GM19372 (cell line): ENCODE measurements at regions not wholly inside any gene's neighbourhood (a gene's known extent, or its start where the extent isn't known, plus 50 kb on each side); places are given as distances from the start of the nearest gene placed in this dataset.

Experiments
- ATAC-seq: cut with Tn5 transposase; IDR thresholded peaks from one replicate; pipeline ENCODE4 v1.9.1; 2021; ENCODE audit warnings: mild to moderate bottlenecking, low read depth, moderate library complexity; ENCODE audit not compliant: unreplicated experiment

DNA sequence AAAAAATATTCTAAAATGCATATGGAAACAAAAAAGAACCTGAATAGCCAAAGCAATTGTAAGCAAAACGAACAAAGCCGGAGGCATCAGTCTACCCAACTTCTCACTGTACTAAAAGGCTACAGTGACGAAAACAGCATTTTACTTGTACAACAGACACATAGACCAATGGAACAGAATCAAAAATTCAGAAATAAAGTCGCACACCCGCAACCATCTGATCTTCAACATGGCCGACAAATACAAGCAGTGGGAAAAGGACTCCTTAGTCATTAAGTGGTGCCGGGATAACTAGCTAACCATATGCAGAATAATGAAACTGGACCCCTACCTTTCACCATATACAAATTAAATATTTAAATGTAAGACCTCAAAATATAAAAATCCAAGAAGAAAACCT, 203.9 kb upstream of the PPFIA2 start:
- no peak for ATAC-seq

DNA sequence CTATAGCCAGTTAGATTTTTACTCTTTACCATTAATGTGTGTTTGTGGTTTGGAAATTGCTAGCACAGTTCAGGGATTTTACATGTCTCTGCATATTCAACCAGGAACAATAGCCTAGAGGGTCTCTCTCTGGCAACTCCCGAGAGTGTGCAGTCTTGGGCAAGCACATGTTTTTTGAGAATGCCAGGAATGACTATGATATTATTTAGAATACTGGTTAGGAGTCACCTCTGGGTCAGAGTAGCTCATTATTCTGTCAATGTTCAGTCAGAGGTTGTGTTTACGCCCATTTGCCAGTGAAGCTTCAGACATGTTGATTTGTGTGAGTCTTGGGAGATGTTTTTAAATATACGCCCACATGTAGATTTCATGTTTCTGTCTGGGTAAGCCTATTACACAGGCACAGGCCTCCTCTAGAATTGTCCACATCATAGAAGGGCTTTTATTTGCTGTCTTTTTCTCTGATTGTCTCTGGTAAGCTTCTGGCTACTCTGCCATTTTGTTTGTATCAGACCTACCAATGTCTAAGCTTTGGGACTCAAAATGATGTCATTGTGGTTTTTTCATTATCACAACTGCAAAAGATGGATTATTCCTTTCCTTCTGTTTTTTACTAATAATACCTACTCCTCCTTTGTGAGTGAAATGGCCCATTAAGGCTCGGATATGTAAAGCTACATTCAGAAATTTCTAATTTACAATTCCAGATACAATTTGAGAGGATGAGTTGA, 203.1 kb upstream of the PPFIA2 start:
- ATAC-seq: no peak

DNA sequence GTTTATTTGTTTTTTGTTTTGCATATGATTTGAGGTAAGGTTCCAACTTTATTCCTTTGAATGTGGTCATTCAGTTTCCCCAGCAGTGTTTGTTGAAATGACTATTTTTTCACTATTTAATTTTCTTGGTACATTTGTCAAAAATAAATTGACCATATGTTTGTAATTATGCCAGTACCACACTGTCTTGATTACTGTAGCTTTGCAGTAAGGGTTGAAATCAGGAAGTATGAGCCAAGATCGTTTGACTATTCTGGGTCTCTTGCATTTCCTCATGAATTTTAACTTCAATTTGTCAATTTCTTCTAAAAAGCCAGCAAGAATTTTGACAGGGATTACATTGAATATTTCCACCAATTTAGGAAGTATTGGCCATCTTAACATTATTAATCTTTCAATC, 199.3 kb upstream of the PPFIA2 start:
- ATAC-seq: no peak

DNA sequence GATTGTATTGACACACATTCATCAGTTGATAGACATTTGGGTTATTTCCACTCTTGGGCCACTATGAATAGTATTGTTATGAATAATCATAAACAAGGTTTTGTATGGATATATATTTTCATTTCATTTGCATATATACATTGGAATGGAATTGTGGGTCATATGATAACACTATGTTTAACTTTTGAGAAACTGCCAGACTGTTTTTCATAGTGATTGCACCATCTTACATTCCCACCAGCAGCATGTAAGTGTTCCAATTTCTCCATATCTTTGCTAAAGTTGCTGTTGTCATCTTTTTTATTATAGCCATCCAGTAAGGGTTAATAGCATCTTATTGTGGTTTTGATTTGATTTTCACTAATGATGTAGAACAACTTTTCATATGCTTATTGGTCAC, 198.5 kb upstream of the PPFIA2 start:
- ATAC-seq: no peak

DNA sequence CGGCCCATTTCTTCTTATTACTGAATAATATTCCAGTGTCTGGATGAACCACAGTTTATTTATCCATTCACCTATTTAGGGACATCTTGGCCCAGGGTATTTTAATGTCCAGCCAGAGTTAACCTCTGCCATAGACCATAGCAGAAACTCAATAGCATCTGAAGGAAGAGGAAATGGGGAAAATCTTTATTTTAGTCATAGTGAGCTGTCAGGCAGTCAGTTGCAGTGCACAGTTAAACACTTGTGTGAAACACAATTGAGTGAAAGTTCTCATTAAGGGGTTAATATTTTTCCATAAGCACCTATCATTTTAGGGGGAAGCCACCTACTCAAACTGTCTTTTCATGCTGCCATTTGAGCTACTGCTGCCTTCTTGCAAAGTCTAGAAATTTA, 197.3 kb upstream of the PPFIA2 start:
- no peak for ATAC-seq

DNA sequence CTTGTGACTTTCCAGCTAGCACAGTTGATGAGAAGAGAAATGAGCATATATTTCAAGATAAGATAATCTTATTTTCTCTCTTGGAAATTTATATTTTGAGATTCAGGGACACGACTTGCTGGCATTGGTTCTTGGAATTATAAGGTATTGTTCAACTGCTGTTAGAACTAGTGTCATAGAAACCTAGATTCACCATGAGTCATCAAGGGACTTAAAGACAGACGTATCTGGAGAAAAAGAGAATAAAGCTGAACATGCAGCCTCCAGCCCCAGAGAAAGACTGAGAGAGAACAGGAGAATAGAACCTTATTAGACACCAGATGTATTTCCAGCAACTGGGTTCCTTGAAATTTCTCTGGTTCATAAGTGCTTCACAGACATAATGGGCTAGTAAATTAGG, 194.4 kb upstream of the PPFIA2 start:
- ATAC-seq: no peak

DNA sequence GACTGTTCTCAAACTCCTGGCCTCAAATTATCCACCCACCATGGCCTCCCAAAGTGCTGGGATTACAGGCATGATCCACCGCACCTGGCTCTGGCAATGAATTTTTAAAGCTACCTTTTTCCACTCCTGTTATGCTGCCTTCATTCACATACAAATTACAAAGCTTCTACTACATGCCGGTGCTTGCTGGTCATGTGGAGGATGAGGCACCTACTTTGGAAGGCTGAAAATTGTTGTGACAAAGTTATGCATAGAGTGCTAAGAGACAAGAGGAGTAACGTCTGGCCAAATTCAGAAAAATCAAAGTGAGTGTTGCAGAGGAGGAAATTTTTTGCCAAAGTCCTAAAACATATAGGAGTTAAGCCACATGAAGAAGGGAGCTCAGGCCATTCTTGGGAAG, 191.7 kb upstream of the PPFIA2 start:
- no peak for ATAC-seq

DNA sequence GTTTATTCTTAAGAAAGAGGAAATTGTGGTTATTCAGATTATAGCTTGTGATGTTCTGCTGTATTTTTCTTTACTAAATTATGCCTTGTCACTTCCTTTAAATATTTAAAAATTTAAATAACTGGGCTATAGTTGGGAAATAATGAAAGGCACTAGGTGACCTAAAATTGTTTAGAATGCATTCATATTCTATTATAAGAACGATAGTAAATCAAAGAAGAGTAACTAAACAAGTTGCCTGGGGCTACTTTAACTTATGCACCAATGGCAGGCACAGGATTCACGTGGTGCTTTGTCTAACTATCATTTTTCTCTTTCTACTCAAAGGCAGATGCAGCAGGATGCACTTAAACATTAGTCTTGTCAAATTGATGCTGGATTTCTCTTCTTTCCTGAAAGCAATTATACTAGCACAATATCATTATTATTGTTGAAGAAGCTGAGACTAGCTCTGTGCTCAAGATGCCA, 190.7 kb upstream of the PPFIA2 start:
- no peak for ATAC-seq

DNA sequence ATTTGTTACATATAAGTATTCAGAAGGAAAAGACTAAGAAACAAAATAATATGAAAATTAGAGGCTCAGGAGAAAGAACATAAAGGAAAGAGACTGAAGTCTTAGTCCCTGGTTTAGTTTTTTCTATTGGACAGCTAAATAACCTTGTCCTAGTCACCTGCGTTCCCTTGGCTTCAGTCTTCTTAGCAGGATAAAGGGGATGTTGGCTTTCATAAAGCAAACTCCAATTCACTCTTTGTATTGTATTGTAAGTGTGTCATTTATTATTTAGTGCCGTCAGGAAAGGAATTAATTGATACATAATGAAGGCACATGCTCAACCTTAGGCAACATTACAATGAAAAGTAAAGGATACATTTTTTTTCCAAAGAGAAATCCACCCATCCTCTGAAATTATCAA, 190.3 kb upstream of the PPFIA2 start:
- no peak for ATAC-seq

DNA sequence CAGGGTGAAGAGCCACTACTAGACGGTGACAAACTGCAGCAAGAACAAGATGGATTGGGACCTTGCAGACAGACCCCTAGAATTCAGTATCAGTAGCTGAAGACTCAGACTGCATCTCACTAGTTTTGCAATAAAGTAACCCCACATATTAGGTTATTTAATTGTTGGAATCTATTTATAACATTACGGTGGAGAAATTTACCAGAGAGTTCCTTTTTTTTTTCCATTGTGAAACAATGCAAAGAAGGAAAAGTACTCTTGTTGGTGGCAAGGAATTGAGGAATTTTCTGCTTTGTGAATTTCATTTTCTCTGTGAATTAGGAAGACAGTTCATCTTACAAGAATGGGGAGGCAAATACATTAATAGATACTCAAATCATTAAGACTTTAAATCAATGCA, 185.7 kb upstream of the PPFIA2 start:
- ATAC-seq: no peak

DNA sequence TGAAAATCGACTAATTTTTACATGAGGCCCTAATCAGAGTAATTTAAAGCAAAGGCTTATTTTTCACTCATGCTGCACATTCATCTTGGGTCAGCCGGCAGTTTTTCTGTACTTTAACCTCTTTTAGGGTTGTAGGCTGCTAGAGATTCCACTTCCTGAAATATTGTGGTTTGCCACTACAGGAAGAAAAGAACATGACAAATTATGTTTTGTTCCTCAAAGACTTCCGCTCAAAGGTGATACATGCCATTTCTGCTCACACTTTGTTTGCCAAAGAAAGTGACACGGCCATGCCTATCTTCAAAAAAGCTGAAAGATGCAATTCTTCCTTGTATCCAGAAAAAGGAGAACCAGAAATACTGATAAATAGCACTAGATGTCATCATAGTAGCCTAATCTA, 183.4 kb upstream of the PPFIA2 start:
- peak; percentile 47 for ATAC-seq

DNA sequence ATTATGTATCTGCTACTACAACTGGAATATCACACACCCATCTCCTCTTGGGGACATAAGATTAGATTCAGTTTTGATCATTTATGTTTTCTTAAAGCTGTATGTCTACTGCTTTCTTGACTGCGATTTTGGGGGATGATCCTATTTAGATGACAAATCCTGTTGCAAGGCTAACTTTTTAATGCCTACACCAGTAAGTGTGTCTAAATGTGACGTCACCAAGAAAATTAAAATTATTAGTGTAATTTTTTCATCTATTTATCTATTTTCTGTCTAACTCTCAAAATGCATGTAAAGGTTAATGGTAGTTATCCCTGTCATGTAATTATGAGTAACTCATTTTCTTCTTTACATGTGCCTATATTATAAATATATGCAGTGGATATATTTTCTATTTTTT, 170.9 kb upstream of the PPFIA2 start:
- no peak for ATAC-seq

DNA sequence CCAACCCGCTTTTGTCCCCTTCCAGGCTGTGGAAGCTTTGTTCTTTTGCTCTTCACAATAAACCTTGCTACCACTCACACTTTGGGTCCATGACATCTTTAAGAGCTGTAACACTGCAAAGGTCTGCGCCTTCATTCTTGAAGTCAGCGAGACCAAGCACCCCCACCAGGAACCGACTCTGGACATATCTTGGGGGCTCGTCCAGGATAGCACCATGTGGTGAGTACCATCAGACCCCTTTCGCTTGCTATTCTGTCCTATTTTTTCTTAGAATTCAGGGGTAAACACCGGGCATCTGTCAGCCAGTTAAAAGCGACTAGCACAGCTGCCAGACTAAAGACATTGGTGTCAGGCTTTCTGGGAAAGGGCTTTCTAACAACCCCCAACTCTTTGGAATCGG, 137.6 kb upstream of the PPFIA2 start:
- ATAC-seq: no peak

DNA sequence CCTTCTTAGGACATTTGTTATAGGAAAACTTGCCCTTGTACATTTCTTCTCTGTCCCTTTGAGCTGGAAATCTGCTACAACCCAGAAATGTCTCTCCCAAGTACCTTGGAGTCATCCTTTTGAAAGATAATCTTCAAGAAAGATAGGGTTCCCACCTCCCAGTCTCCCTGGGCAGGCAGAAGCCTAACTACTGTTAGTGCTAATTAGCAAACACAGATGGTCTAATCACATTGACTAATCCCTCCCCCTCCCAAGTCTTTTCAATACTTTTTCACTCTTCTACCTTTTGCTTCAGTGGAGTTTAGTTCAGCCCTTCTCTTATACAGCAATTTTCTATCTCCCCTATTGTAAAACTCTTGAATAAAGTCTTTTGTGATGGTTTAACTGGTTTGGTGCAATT, 129.8 kb upstream of the PPFIA2 start:
- ATAC-seq: no peak

DNA sequence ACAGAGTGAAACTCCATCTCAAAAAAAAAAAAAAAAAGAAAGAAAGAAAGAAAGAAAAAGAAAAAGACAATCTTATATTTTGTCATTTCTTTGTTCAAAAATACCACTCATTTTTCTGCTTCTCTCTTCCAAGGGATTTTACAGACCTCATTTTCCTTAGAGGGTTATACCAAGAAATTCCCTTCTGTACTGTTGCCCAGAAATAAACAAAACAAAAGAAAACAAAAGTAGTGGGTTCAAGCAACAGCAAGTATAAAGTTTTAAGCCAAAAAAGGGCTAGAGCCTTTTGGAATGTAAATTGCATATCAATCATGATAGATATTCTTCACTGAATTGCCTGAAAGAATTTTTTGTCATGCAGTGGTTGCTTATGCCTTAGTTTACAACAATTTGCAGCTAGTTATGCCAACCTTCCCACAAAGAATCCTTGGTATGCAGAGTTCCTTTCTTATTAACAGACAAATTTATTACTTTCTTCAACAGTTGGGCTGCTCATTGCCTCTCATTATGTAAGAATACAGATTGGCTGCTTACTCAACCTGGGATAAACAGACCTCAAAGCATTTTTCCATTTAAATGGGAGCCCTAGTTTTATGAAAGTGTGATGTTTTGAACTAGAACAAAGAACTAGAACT, 129.1 kb upstream of the PPFIA2 start:
- no peak for ATAC-seq

DNA sequence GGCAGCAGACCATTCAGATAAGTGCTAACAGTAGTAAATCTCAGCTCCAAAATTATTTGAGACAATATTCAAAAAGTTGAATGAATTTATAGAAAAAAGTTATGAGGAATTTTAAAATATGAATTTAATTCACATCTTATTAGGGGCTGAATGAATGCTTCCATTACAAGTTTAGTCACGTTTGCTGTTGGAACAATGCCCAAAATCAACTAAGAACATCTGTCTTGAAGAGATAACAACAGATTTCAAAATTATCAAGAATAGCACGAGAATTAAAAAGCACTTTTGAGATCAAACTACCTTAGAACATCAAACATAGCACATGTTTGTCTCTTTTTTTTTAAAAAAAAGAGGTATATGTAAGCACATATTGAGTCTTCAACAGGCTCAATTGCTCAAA, 115.4 kb upstream of the PPFIA2 start:
- no peak for ATAC-seq

DNA sequence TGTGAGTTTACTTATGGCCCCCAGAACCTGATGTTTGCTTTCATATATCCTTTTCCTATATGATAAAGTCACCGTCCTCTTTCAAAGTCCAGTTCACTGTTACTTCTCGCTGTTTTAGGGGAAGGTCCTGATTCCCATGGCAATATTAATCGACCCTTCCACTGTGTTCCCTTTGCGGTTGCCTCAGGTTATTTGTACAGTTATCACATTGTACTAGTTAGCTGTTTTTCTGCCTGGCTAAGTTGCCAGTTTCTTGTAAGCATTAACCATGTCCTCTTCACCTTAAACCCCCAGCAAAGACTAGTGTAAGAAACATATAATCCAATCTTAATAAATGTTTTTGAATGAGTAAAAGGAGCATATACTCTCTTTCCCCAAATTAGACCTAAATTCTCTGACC, 115.0 kb upstream of the PPFIA2 start:
- ATAC-seq: no peak

DNA sequence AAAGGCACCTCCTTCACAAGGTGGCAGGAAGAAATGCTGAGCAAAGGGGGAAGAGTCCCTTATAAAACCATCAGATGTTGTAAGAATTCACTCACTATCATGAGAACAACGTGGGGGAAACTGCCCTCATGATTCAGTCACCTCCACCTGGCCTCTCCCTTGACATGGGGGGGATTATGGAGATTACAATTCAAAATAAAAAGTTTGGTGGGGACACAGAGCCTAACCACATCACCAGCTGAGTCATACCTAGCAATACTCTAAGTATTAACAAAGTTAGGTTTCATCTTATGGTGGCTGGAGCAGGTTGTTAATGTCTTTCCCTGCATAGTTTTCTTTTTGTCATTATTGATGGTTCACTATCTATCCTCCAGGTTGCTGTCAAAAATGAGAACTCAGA, 113.2 kb upstream of the PPFIA2 start:
- ATAC-seq: no peak

DNA sequence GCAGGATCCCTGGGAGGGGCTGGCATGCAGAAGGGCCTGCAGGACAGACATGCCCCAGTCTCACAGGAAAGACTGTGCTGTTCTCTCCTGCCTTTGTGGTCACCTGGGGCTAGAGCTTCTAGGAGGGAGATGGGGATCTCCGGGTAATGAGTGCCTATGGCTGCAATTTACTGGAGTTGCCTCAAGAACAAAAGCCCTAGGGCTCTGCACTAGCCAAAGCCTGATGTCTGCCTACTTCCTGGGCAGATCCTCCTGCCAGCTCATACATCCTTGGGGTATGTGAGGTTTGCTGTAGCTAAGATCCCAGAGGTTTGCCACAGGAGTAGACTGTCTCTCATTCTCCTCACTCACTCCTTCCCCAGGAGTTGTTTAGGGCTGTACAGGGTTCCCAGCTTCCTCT, 106.9 kb upstream of the PPFIA2 start:
- ATAC-seq: no peak

DNA sequence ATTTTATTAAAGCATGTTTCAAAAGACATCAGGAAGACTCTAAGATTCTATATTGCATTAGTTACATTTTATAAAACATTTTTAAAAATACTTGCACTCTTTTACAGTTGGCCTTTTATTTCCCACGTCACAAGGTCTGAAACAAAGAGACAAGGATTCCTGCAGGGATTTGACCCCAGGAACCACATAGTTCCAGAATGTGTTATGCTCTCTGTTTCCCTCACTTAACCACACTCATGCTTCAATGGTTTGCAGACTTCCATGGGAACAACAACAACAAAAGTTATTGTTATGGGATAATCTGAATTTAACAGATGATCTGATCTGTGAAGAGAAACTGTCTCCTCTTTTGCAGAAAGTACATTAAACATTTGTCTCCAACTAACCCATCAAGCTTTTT, 104.3 kb upstream of the PPFIA2 start:
- ATAC-seq: no peak

DNA sequence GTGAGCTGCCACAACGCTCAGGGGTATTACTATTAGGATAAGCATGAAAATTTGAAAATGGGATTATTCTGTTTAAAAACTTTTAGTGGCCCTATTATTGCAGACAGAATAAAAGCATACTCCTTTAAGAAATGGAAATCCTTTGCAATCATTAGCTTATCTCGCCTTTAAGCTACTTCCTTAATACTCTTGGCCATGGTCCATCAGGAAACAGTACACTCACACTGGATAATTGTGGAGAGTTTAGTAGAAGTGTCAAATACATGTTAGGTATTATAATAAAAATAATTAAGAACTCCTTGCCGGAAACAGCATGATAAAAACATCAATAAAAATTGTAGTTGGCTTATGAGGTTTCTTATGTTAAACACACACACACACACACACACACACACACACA, 100.4 kb upstream of the PPFIA2 start:
- no peak for ATAC-seq

DNA sequence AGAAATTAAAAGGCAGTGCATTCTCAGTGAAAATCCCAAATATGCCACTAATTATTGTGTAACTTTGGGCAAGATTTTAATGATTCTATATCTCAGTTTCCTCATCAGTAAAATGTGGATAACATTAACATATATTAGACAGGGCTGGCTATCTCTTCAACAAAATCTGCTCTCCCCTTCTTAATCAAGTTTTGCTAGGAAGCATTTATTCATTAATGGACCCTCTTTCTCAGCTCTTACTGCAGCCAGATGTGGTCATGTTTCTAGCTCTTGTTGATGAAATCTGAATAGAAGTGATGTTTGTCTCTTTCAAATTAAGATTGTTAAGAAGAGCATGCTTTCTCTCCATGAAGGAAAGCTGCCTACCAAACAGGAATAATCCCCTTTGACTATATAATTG, 84.4 kb upstream of the PPFIA2 start:
- no peak for ATAC-seq

DNA sequence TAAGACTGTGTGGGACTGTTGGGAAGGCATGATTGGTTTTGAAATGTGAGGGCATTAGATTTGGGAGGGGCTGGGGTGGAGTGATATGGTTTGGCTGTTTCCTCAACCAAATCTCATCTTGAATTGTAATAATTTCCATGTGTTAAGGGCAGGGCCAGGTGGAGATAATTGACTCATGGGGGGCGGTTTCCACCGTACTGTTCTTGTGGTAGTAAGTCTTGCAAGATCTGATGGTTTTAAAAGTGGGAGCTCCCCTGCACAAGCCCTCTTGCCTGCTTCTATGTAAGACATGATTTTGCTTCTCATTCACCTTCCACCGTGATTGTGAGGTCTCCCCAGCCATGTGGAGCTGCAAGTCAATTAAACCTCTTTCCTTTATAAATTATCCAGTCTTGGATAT, 76.6 kb upstream of the PPFIA2 start:
- no peak for ATAC-seq
